ENCODE measurements at regions not wholly inside any gene's neighbourhood (a gene's known extent, or its start where the extent isn't known, plus 50 kb on each side); places are given as distances from the start of the nearest gene placed in this dataset.

- TF ChIP-seq, protein P1, sequence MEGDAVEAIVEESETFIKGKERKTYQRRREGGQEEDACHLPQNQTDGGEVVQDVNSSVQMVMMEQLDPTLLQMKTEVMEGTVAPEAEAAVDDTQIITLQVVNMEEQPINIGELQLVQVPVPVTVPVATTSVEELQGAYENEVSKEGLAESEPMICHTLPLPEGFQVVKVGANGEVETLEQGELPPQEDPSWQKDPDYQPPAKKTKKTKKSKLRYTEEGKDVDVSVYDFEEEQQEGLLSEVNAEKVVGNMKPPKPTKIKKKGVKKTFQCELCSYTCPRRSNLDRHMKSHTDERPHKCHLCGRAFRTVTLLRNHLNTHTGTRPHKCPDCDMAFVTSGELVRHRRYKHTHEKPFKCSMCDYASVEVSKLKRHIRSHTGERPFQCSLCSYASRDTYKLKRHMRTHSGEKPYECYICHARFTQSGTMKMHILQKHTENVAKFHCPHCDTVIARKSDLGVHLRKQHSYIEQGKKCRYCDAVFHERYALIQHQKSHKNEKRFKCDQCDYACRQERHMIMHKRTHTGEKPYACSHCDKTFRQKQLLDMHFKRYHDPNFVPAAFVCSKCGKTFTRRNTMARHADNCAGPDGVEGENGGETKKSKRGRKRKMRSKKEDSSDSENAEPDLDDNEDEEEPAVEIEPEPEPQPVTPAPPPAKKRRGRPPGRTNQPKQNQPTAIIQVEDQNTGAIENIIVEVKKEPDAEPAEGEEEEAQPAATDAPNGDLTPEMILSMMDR (conservative IDR thresholded peaks at IDR 0.05) = no peak
- H3K27ac ChIP-seq = no peak overlapping the region
Observed at GRCh38 chr15:97200161-97200560, 760.3 kb upstream of the ARRDC4 start.

- H3K27ac ChIP-seq = no peak overlapping the region
Observed at GRCh38 chr15:97210277-97210676, 750.2 kb upstream of the ARRDC4 start.

DNA sequence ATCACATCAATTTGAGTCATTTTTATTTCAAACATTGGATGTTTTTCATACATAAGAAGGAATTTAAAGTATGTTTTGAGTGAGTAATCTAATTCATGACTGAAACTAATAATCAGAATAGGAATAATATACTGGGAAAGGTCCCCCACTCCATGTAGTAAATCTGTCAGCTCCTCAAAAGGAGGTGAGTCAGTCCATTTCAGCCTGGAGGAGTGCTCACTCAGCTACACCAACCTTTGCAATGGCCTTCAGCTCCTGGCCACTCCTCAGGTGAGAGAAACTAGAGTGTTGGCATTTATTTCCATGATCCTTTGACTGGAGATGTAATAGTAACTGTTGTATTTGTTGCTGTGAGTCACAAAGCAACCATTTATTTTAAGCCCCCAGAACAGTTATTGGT lies 744.9 kb upstream of the ARRDC4 start:
- no peak overlapping the region for H3K27ac ChIP-seq
- TF ChIP-seq, protein P1 (conservative IDR thresholded peaks at IDR 0.05) = no peak

More at GRCh38 chr15:97210277-97210676, 750.2 kb upstream of the ARRDC4 start:
- TF ChIP-seq, protein P1 (conservative IDR thresholded peaks at IDR 0.05) = no peak

GRCh38 chr15:97224191-97224641 lies 736.3 kb upstream of the ARRDC4 start:
- no peak overlapping the region for H3K27ac ChIP-seq
- TF ChIP-seq, protein P1 (conservative IDR thresholded peaks at IDR 0.05) = no peak

DNA sequence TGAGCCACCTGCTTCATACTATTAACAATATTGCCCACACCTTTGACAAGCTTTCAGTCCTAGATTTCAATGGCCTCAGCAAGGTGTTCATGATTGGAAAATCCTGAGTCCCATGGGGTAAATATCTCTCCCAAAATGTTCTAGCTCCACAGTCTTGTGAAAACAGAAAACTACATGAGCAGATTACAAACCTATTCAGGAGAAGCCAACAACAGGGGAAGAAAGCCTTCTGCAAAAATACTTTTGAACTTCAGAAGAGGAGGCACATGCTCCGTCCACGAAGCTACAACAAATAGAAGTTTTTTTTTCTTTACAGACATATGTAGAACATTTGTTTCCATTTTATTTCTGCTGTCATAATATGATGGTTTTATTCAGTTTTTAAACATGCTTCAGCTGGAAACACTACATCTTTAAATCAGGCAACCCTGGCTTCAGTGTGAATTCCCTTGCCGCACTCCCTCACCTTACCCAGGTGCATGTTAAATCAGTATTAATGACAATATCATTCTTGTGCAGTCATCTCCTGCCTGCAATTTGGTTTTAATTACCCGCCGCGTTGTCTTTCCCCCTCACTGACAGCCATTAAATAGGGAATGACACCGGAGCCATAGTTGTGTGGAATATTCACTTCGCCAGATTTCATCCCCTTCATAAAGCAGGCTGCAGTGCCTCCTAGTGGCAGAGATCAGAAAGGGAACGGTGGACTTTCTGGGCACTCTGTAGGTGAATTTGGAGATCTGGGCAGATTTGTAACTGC lies 725.5 kb upstream of the ARRDC4 start:
- no peak overlapping the region for H3K27ac ChIP-seq
- TF ChIP-seq, protein P1 (conservative IDR thresholded peaks at IDR 0.05) = peak; percentile 93

GRCh38 chr15:97235611-97235985 lies 724.9 kb upstream of the ARRDC4 start:
- H3K27ac ChIP-seq = no peak overlapping the region
- TF ChIP-seq, protein P1 (conservative IDR thresholded peaks at IDR 0.05) = peak; percentile 43

GRCh38 chr15:97236140-97236539 lies 724.4 kb upstream of the ARRDC4 start:
- TF ChIP-seq, protein P1 (conservative IDR thresholded peaks at IDR 0.05) = no peak
- H3K27ac ChIP-seq = no peak overlapping the region
